IMR-90 (cell line): ENCODE measurements at regions not wholly inside any gene's neighbourhood (a gene's known extent, or its start where the extent isn't known, plus 50 kb on each side); places are given as distances from the start of the nearest gene placed in this dataset.

Experiments used
- ATAC-seq: fragments of 200-7000 bp; cut with Tn5 transposase; 2 replicates; pipeline ENCODE4 v1.9.1; 2020; ENCODE audit warnings: low read depth, mild to moderate bottlenecking, moderate library complexity
- BruUV-seq: library from RNA; stranded (reverse); fragments of 400-500 nt; replicated peaks from 2 replicates; lab custom pipeline; 2021; lab: Mats Ljungman, UMichigan
- CTCF ChIA-PET: fragments of 300-600 bp; formaldehyde crosslinking; extraction: SDS; loops from one replicate; lab custom pipeline; 2021; ENCODE audit warnings: antibody characterized with exemption; lab: Yijun Ruan, JAX
- POLR2A ChIA-PET: fragments of 300-600 bp; sonication (Branson Sonifier 250); formaldehyde crosslinking; loops from one replicate; lab custom pipeline; 2022; ENCODE audit warnings: antibody characterized with exemption; ENCODE audit not compliant: unreplicated experiment; lab: Charles Lee
- DNase-seq: peaks from one replicate; pipeline ENCODE4 v3.0.0; 2013
- H2AFZ ChIP-seq: replicated peaks from 2 replicates; pipeline ENCODE3; 2013; ENCODE audit warnings: low read length, mild to moderate bottlenecking; ENCODE audit not compliant: poor library complexity
- H2AK5ac ChIP-seq: 2 replicates; pipeline ENCODE4 v1.6.1; 2013; ENCODE audit warnings: low read depth, low read length, inconsistent platforms
- H2AK9ac ChIP-seq: replicated peaks from 2 replicates; pipeline ENCODE3; 2013; ENCODE audit warnings: mild to moderate bottlenecking, low read depth, low read length, moderate library complexity; ENCODE audit not compliant: poor library complexity
- H2BK120ac ChIP-seq: 2 replicates; pipeline ENCODE4 v1.6.1; 2013; ENCODE audit warnings: low read depth, low read length, inconsistent platforms
- H2BK15ac ChIP-seq: 3 replicates; pipeline ENCODE4 v1.6.1; 2013; ENCODE audit warnings: low read depth, low read length, inconsistent platforms
- H2BK20ac ChIP-seq: 2 replicates; pipeline ENCODE4 v1.6.1; 2013; ENCODE audit warnings: low read depth, mild to moderate bottlenecking, inconsistent platforms, low read length, moderate library complexity
- H2BK5ac ChIP-seq: 2 replicates; pipeline ENCODE4 v1.6.1; 2013; ENCODE audit warnings: mild to moderate bottlenecking, low read depth, low read length, inconsistent platforms; ENCODE audit not compliant: poor library complexity, severe bottlenecking
- H3K14ac ChIP-seq: replicated peaks from 2 replicates; pipeline ENCODE4 v1.6.1; 2013; ENCODE audit warnings: low read depth, low read length, inconsistent platforms
- H3K18ac ChIP-seq: 2 replicates; pipeline ENCODE4 v1.6.1; 2013; ENCODE audit warnings: low read depth, low read length, control low read depth
- H3K23ac ChIP-seq: 2 replicates; pipeline ENCODE4 v1.6.1; 2013; ENCODE audit warnings: low read depth, low read length, inconsistent platforms
- H3K27ac ChIP-seq: 2 replicates; pipeline ENCODE4 v1.5.1; 2013; ENCODE audit warnings: mild to moderate bottlenecking, control low read depth, low read length; ENCODE audit not compliant: insufficient read depth
- H3K27me3 ChIP-seq: 2 replicates; pipeline ENCODE4 v1.6.1; 2013; ENCODE audit warnings: low read length; ENCODE audit not compliant: control insufficient read depth, insufficient read depth
- H3K36me3 ChIP-seq: 2 replicates; pipeline ENCODE4 v1.6.1; 2013; ENCODE audit warnings: low read length, mixed read lengths; ENCODE audit not compliant: control insufficient read depth, insufficient read depth
- H3K4ac ChIP-seq: 2 replicates; pipeline ENCODE4 v1.6.1; 2013; ENCODE audit warnings: low read depth, low read length, inconsistent platforms
- H3K4me1 ChIP-seq: 2 replicates; pipeline ENCODE4 v1.6.1; 2013; ENCODE audit warnings: low read length, mixed read lengths; ENCODE audit not compliant: control insufficient read depth, insufficient read depth
- H3K4me2 ChIP-seq: 2 replicates; pipeline ENCODE4 v1.6.1; 2013; ENCODE audit warnings: low read depth, mild to moderate bottlenecking, control low read depth, low read length, moderate library complexity
- H3K4me3 ChIP-seq: 2 replicates; pipeline ENCODE4 v1.5.1; 2013; ENCODE audit warnings: low read depth, mild to moderate bottlenecking, control low read depth, low read length, moderate library complexity; ENCODE audit not compliant: insufficient read depth
- H3K56ac ChIP-seq: 2 replicates; pipeline ENCODE4 v1.6.1; 2013; ENCODE audit warnings: low read length, inconsistent platforms; ENCODE audit not compliant: insufficient read depth; ENCODE audit errors: extremely low read depth
- H3K79me1 ChIP-seq, 2 experiments: 2 replicates each; pipeline ENCODE4 v1.6.1; 2013; ENCODE audit warnings: low read length in 2 of 2, inconsistent platforms in 1 of 2, low read depth in 1 of 2
- H3K9ac ChIP-seq: 2 replicates; pipeline ENCODE4 v1.6.1; 2013; ENCODE audit warnings: low read depth, low read length, control low read depth
- H3K9me1 ChIP-seq: 2 replicates; pipeline ENCODE4 v1.6.1; 2013; ENCODE audit warnings: low read length, inconsistent platforms; ENCODE audit not compliant: insufficient read depth
- H3K9me3 ChIP-seq: 2 replicates; pipeline ENCODE4 v1.6.1; 2013; ENCODE audit warnings: low read length; ENCODE audit not compliant: control insufficient read depth, insufficient read depth
- H4K20me1 ChIP-seq: 2 replicates; pipeline ENCODE4 v1.6.1; 2013; ENCODE audit warnings: low read length, inconsistent platforms; ENCODE audit not compliant: insufficient read depth
- H4K5ac ChIP-seq: 2 replicates; pipeline ENCODE4 v1.6.1; 2013; ENCODE audit warnings: mild to moderate bottlenecking, low read depth, low read length, control low read depth
- H4K8ac ChIP-seq, 2 experiments: 2 replicates each; pipeline ENCODE4 v1.6.1; 2013; ENCODE audit warnings: low read depth in 2 of 2, low read length in 2 of 2, control low read depth in 1 of 2, inconsistent platforms in 1 of 2
- H4K91ac ChIP-seq: 2 replicates; pipeline ENCODE4 v1.6.1; 2013; ENCODE audit warnings: low read depth, low read length, inconsistent platforms; ENCODE audit not compliant: insufficient read depth
- BHLHE40 ChIP-seq: fragments of 150-350 bp; IDR thresholded peaks from 2 replicates; pipeline ENCODE4 v1.6.1; 2016; ENCODE audit warnings: mild to moderate bottlenecking, low read depth, low read length
- CEBPB ChIP-seq: IDR thresholded peaks from 2 replicates; pipeline ENCODE4 v1.6.1; 2012; ENCODE audit warnings: low read depth, low read length, improper control_type of control experiment
- CHD1 ChIP-seq: IDR thresholded peaks from 2 replicates; pipeline ENCODE4 v1.6.1; 2012; ENCODE audit warnings: low read depth, low read length, improper control_type of control experiment
- ELK1 ChIP-seq: fragments of 150-350 bp; IDR thresholded peaks from 2 replicates; pipeline ENCODE4 v1.6.1; 2016; ENCODE audit warnings: low read depth, mild to moderate bottlenecking, low read length, moderate library complexity, borderline replicate concordance
- FOS ChIP-seq: fragments of 150-350 bp; IDR thresholded peaks from 2 replicates; pipeline ENCODE4 v1.6.1; 2016; ENCODE audit warnings: low read depth, low read length
- MAFK ChIP-seq: IDR thresholded peaks from 2 replicates; pipeline ENCODE4 v1.6.1; 2012; ENCODE audit warnings: low read depth, low read length, improper control_type of control experiment
- MAZ ChIP-seq: IDR thresholded peaks from 2 replicates; pipeline ENCODE4 v1.6.1; 2012; ENCODE audit warnings: low read depth, mild to moderate bottlenecking, low read length, improper control_type of control experiment, moderate library complexity, borderline replicate concordance
- MXI1 ChIP-seq: IDR thresholded peaks from 2 replicates; pipeline ENCODE4 v1.6.1; 2012; ENCODE audit warnings: low read depth, mild to moderate bottlenecking, low read length, moderate library complexity, borderline replicate concordance
- NFE2L2 ChIP-seq: fragments of 150-350 bp; IDR thresholded peaks from 2 replicates; pipeline ENCODE4 v1.6.1; 2016; ENCODE audit warnings: low read depth, mild to moderate bottlenecking, low read length
- RAD21 ChIP-seq: IDR thresholded peaks from 2 replicates; pipeline ENCODE4 v1.6.1; 2012; ENCODE audit warnings: low read length, improper control_type of control experiment
- RCOR1 ChIP-seq: IDR thresholded peaks from 2 replicates; pipeline ENCODE4 v1.6.1; 2012; ENCODE audit warnings: mild to moderate bottlenecking, low read length, improper control_type of control experiment; ENCODE audit not compliant: insufficient replicate concordance
- RFX5 ChIP-seq: IDR thresholded peaks from 2 replicates; pipeline ENCODE4 v1.8.0; 2012; ENCODE audit warnings: low read depth, mild to moderate bottlenecking, low read length, moderate library complexity
- SMC3 ChIP-seq: fragments of 150-350 bp; IDR thresholded peaks from 2 replicates; pipeline ENCODE4 v1.6.1; 2016; ENCODE audit warnings: low read depth, mild to moderate bottlenecking, antibody characterized with exemption, low read length, moderate library complexity
- WGBS, 2 experiments: methylation state at CpG; one replicate each; pipeline versions ENCODE4 v1.1.5 to v1.1.7; 2013; ENCODE audit warnings: missing lambda C conversion rate in 2 of 2; ENCODE audit not compliant: insufficient read length in 1 of 2; ENCODE audit errors: extremely low coverage in 2 of 2; 5-methylcytosine and 5-hydroxymethylcytosine counted together
- dilution Hi-C: fragments of 300-500 bp; cut with HindIII; formaldehyde crosslinking; loops from one replicate; pipeline ENCODE4 v1.14.3; 2018; ENCODE audit warnings: low sequenced_read_pairs; ENCODE audit not compliant: unreplicated experiment
- in situ Hi-C: fragments of 300-500 bp; cut with MboI; formaldehyde crosslinking; loops from 3 replicates; pipeline ENCODE4 v1.14.3; 2019; ENCODE audit warnings: low sequenced_read_pairs, inconsistent platforms, mixed read lengths
- intact Hi-C: fragments of 100-400 bp; cut with micrococcal nuclease; formaldehyde crosslinking; loops from 2 replicates; pipeline ENCODE4 v1.10.0; 2022
- TF ChIP-seq, protein P1 (sequence below): conservative IDR thresholded peaks from 2 replicates; pipeline ENCODE4 v1.5.1; 2012; ENCODE audit warnings: mild to moderate bottlenecking, low read depth, low read length, improper control_type of control experiment
- TF ChIP-seq, protein P2 (sequence below): fragments of 150-350 bp; IDR thresholded peaks from 2 replicates; pipeline ENCODE4 v1.6.1; 2017; ENCODE audit warnings: mild to moderate bottlenecking, antibody characterized with exemption, low read length, low read depth

GRCh38 chr18:26729008-26729407 is 136.5 kb downstream of the AQP4 start:
- H3K4me2 ChIP-seq = no peak overlapping the region
- H2BK120ac ChIP-seq = no peak overlapping the region
- no peak overlapping the region for H2BK20ac ChIP-seq
- H3K9me1 ChIP-seq = no peaks in the 10 kb centered on the region
- no peak overlapping the region for H3K18ac ChIP-seq
- H2BK15ac ChIP-seq = no peak overlapping the region
- no peaks in the 10 kb centered on the region for H4K20me1 ChIP-seq
- no peak overlapping the region for H2BK5ac ChIP-seq
- H3K27me3 ChIP-seq = no peaks in the 10 kb centered on the region
- H2AK5ac ChIP-seq = no peak overlapping the region
- no peak overlapping the region for H3K9ac ChIP-seq
- no peak overlapping the region for H3K4me3 ChIP-seq
- TF ChIP-seq FOS (no peak), RFX5 (no peak), BHLHE40 (no peak), RAD21 (no peak), NFE2L2 (no peak), ELK1 (no peak), CHD1 (no peak), MAZ (no peak), MXI1 (no peak), RCOR1 (no peak), CEBPB (no peak), MAFK (no peak), SMC3 (no peak)
- TF ChIP-seq, protein P1, sequence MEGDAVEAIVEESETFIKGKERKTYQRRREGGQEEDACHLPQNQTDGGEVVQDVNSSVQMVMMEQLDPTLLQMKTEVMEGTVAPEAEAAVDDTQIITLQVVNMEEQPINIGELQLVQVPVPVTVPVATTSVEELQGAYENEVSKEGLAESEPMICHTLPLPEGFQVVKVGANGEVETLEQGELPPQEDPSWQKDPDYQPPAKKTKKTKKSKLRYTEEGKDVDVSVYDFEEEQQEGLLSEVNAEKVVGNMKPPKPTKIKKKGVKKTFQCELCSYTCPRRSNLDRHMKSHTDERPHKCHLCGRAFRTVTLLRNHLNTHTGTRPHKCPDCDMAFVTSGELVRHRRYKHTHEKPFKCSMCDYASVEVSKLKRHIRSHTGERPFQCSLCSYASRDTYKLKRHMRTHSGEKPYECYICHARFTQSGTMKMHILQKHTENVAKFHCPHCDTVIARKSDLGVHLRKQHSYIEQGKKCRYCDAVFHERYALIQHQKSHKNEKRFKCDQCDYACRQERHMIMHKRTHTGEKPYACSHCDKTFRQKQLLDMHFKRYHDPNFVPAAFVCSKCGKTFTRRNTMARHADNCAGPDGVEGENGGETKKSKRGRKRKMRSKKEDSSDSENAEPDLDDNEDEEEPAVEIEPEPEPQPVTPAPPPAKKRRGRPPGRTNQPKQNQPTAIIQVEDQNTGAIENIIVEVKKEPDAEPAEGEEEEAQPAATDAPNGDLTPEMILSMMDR = no peak
- TF ChIP-seq, protein P2, sequence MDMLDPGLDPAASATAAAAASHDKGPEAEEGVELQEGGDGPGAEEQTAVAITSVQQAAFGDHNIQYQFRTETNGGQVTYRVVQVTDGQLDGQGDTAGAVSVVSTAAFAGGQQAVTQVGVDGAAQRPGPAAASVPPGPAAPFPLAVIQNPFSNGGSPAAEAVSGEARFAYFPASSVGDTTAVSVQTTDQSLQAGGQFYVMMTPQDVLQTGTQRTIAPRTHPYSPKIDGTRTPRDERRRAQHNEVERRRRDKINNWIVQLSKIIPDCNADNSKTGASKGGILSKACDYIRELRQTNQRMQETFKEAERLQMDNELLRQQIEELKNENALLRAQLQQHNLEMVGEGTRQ = no peak
- no peak overlapping the region for H3K23ac ChIP-seq
- no peak overlapping the region for H2AFZ ChIP-seq
- no peak overlapping the region for H4K5ac ChIP-seq
- H2AK9ac ChIP-seq = no peak overlapping the region
- H3K9me3 ChIP-seq = no peaks in the 10 kb centered on the region
- no TSS peak for BruUV-seq
- intact Hi-C loops = no loop called here
- no peak for DNase-seq
- POLR2A ChIA-PET = no interaction called here
- H4K91ac ChIP-seq = no peak overlapping the region
- H3K79me1 ChIP-seq = no peaks in the 10 kb centered on the region
- no peak for ATAC-seq
- no CpG with 5 or more reads among the region's 3 CpGs for WGBS, 2 experiments
- H3K36me3 ChIP-seq = no peaks in the 10 kb centered on the region
- dilution Hi-C loops = no loop called here
- H3K4ac ChIP-seq = no peak overlapping the region
- H3K27ac ChIP-seq = no peak overlapping the region
- no peak overlapping the region for H3K56ac ChIP-seq
- H3K4me1 ChIP-seq = no peaks in the 10 kb centered on the region
- no peak overlapping the region for H4K8ac ChIP-seq
- in situ Hi-C loops = no loop called here
- H3K14ac ChIP-seq = no peak overlapping the region
- CTCF ChIA-PET = no interaction called here
